Mononuclear cell (primary cell): ENCODE measurements at regions not wholly inside any gene's neighbourhood (a gene's known extent, or its start where the extent isn't known, plus 50 kb on each side); places are given as distances from the start of the nearest gene placed in this dataset.
"Not testable (repeated sequence)": the region's sequence is repeated elsewhere in the genome, so short reads cannot be mapped to it uniquely, and the experiment has no call there.

Source experiments
- H3K27me3 ChIP-seq: 2 replicates; pipeline ENCODE4 v1.6.0; 2011; ENCODE audit warnings: low read length, control low read depth; ENCODE audit not compliant: insufficient read depth
- H3K4me1 ChIP-seq: 2 replicates; pipeline ENCODE4 v1.5.1; 2011; ENCODE audit warnings: mild to moderate bottlenecking, low read length, control low read depth; ENCODE audit not compliant: insufficient read depth
- H3K4me3 ChIP-seq: 2 replicates; pipeline ENCODE4 v1.5.1; 2011; ENCODE audit warnings: mild to moderate bottlenecking, low read length, moderate library complexity
- H3K9me3 ChIP-seq: 2 replicates; pipeline ENCODE4 v1.5.1; 2011; ENCODE audit warnings: low read depth, mild to moderate bottlenecking, control low read depth, low read length

DNA sequence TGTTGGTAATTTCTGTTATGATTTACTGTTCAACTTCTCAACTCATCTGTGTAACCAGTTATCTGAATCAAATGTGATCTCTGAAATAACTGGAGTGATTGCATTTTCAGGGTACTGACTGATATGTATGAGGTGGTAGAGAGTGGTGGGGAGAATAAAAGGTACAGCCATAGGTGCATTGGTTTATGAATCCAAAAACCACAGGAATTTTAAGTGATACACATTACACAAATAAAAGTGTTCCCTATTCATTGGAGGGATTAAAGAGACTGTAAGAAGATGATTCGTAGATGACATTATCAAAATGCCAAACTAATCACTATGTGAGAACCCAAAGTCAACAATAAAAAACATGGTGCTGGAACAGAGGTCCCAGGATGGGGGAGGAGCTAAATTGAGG, 158.7 kb upstream of the RSPO3 start:
- no peaks in the 10 kb centered on the region for H3K9me3 ChIP-seq

GRCh38 chr6:126963077-126963809, 155.2 kb upstream of the RSPO3 start:
- no peaks in the 10 kb centered on the region for H3K27me3 ChIP-seq
- no peaks in the 10 kb centered on the region for H3K4me1 ChIP-seq
- no peaks in the 10 kb centered on the region for H3K9me3 ChIP-seq
- no peak overlapping the region for H3K4me3 ChIP-seq

More for the DNA sequence above, 158.7 kb upstream of the RSPO3 start:
- Histone ChIP-seq H3K4me3 (no peak overlapping the region), H3K4me1 (no peaks in the 10 kb centered on the region), H3K27me3 (no peaks in the 10 kb centered on the region)

DNA sequence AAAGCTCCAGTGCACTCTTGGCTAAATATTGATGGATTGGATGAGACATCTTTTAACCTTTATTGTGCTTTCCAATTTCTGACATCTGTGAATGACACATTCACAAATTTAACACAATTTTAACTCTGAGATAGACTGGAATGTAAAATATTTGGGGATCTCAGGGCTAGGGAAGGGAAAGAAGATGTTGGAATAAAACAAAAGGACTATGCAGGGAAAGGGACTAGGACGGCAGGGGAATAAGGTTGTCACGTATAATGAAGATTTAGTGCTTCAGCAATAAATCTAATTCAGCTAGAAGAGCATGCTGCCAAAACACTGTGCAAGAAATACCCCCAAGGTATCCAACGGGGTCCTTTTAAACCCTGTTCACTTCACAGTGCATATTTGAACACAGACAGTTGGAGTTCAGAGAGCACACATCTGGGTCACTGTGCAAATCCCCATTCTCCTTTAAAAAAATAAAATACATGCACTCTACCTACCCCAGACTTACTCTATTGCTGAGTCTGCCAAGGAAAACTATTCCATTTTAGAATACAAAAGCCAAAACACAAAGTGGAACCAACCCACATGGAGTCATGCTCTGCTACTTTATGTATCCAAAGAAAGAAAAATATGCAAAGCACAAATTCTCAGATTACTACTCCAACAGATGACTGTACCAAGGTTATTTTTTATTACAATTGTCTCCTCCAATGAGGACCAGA, 151.0 kb upstream of the RSPO3 start:
- H3K9me3 ChIP-seq = no peaks in the 10 kb centered on the region

GRCh38 chr6:126976253-126976797, 142.1 kb upstream of the RSPO3 start:
- Histone ChIP-seq H3K4me3 (no peak overlapping the region), H3K27me3 (no peaks in the 10 kb centered on the region), H3K9me3 (no peaks in the 10 kb centered on the region), H3K4me1 (no peaks in the 10 kb centered on the region)

More for the DNA sequence above, 151.0 kb upstream of the RSPO3 start:
- H3K4me3 ChIP-seq = no peak overlapping the region
- H3K4me1 ChIP-seq = no peaks in the 10 kb centered on the region
- H3K27me3 ChIP-seq = no peaks in the 10 kb centered on the region

- Histone ChIP-seq H3K9me3 (no peaks in the 10 kb centered on the region), H3K27me3 (no peaks in the 10 kb centered on the region), H3K4me3 (no peak overlapping the region), H3K4me1 (no peaks in the 10 kb centered on the region)
Observed at GRCh38 chr6:126983779-126984178, 134.7 kb upstream of the RSPO3 start.

DNA sequence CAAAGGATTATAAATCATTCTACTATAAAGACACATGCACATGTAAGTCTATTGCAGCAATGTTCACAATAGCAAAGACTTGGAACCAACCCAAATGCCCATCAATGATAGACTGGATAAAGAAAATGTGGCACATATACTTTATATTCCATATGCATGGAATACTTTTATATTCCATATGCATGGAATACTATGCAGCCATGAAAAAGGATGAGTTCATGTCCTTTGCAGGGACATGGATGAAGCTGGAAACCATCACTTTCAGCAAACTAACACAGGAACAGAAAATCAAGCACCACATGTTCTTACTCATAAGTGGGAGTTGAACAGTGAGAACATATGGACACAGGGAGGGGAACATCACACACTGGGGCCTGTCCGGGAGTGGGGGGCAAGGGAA, 130.3 kb upstream of the RSPO3 start:
- not testable (repeated sequence) for H3K4me3 ChIP-seq, H3K4me1 ChIP-seq, H3K9me3 ChIP-seq, H3K27me3 ChIP-seq

GRCh38 chr6:127000631-127001030, 117.8 kb upstream of the RSPO3 start:
- Histone ChIP-seq H3K27me3 (no peaks in the 10 kb centered on the region), H3K4me1 (no peaks in the 10 kb centered on the region), H3K4me3 (no peak overlapping the region), H3K9me3 (no peaks in the 10 kb centered on the region)

GRCh38 chr6:127013865-127014264, 104.6 kb upstream of the RSPO3 start:
- no peaks in the 10 kb centered on the region for H3K4me1 ChIP-seq
- no peak overlapping the region for H3K4me3 ChIP-seq
- H3K9me3 ChIP-seq = no peaks in the 10 kb centered on the region
- no peaks in the 10 kb centered on the region for H3K27me3 ChIP-seq

DNA sequence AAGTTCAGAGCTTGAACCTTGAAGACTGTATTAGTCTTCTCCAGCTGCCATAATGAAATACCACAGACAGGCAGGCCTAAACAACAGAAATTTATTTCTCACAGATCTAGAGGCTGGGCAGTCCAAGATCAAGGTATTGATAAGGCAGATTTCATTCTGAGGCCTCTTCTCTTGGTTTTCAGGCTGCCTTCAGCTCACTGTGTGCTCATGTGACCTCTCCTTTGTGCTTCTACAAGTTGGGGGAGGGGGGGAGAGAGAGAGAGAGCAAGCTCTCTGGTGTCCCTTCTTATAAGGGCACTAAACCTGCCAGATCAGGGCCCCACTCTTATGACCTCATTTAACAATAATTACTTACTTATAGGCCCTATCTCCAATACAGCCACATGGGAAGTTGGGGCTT, 102.6 kb upstream of the RSPO3 start:
- no peaks in the 10 kb centered on the region for H3K9me3 ChIP-seq
- no peaks in the 10 kb centered on the region for H3K4me1 ChIP-seq
- H3K27me3 ChIP-seq = no peaks in the 10 kb centered on the region
- H3K4me3 ChIP-seq = no peak overlapping the region

- Histone ChIP-seq H3K4me1 (no peaks in the 10 kb centered on the region), H3K4me3 (no peak overlapping the region), H3K27me3 (no peaks in the 10 kb centered on the region), H3K9me3 (no peaks in the 10 kb centered on the region)
Observed at GRCh38 chr6:127019828-127020227, 98.6 kb upstream of the RSPO3 start.

- Histone ChIP-seq H3K4me1 (no peaks in the 10 kb centered on the region), H3K9me3 (no peaks in the 10 kb centered on the region), H3K4me3 (no peak overlapping the region), H3K27me3 (no peaks in the 10 kb centered on the region)
Observed at GRCh38 chr6:127022302-127022701, 96.2 kb upstream of the RSPO3 start.

- Histone ChIP-seq H3K4me1 (no peaks in the 10 kb centered on the region), H3K4me3 (no peak overlapping the region), H3K9me3 (no peaks in the 10 kb centered on the region), H3K27me3 (no peaks in the 10 kb centered on the region)
Observed at GRCh38 chr6:127023001-127023778, 95.3 kb upstream of the RSPO3 start.

DNA sequence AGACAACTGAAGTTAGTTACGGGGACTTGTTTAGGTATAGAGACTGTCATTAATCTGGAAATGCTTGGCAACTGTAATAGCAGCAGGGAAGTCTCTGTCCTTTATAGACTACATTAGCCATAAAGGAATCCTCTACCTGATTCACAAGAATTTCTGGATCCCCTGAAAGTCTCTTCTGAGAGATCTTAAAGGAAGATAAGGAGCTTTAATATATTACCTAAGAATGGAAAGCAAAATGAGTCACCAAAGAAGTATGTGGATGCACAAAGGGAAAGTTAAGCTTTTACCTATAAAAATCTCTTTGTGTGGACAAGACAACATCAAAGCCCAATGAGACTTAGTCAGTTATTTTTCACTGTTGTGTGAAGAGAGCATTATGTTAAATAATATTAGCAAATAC, 92.2 kb upstream of the RSPO3 start:
- H3K9me3 ChIP-seq = no peaks in the 10 kb centered on the region
- no peaks in the 10 kb centered on the region for H3K4me1 ChIP-seq
- H3K27me3 ChIP-seq = no peaks in the 10 kb centered on the region
- no peak overlapping the region for H3K4me3 ChIP-seq

DNA sequence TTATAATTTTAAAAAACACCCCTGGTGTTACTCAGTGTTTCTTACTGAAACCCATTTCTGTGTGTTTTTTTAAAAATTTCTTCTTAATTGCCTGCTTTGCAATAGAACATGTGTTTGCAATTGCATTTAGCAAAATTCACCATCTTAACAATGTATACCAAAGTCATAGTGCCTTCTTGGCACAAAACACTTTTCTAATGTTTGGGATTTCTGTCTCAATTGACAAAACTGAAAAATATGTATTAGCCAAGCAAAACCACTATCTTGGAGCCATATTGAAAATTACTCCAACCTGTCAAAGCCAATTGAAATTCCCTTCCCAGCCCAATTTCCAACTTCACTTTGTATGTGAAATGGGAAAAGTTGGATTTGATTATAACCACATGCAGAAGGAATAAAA, 88.4 kb upstream of the RSPO3 start:
- Histone ChIP-seq H3K4me1 (no peaks in the 10 kb centered on the region), H3K9me3 (no peaks in the 10 kb centered on the region), H3K4me3 (no peak overlapping the region), H3K27me3 (no peaks in the 10 kb centered on the region)

DNA sequence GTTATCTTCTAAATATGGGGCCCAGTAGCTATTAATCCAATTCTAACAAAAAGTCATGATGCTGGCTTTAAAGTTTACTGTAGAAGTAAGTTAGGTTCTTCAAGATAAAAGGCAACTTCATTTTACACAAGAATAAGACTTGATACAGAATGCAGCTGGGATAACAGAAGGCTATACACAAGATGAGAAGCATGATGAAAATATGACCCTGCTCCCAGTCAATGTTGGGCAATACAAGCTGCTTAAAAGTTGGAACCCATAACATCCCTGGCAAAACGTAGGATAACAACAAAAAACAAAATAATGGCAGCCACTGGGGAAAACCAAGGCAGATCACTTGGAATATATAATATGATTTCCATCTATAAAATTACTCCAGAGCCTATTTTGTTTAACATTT, 87.6 kb upstream of the RSPO3 start:
- Histone ChIP-seq H3K4me3 (no peak overlapping the region), H3K9me3 (no peaks in the 10 kb centered on the region), H3K4me1 (no peaks in the 10 kb centered on the region), H3K27me3 (no peaks in the 10 kb centered on the region)
